Keratinocyte (primary cell): ENCODE measurements at regions not wholly inside any gene's neighbourhood (a gene's known extent, or its start where the extent isn't known, plus 50 kb on each side); places are given as distances from the start of the nearest gene placed in this dataset.

Experiments
- DNase-seq: peaks from one replicate; pipeline ENCODE4 v3.0.0-alpha.2; 2011; ENCODE audit warnings: low read depth, missing footprints, low spot score
- FAIRE-seq: peaks from 2 replicates; lab custom pipeline; 2011; peaks lifted over from hg19 to GRCh38; lab: Jason Lieb, UNC
- H2AFZ ChIP-seq: 2 replicates; pipeline ENCODE4 v1.6.0; 2012; ENCODE audit warnings: low read length, control low read depth, inconsistent platforms; ENCODE audit not compliant: control insufficient read depth
- H3K27ac ChIP-seq: 2 replicates; pipeline ENCODE4 v1.5.1; 2011; ENCODE audit warnings: low read length; ENCODE audit not compliant: control insufficient read depth, insufficient read depth
- H3K27me3 ChIP-seq: 3 replicates; pipeline ENCODE4 v1.6.0; 2011; ENCODE audit warnings: low read length; ENCODE audit not compliant: control insufficient read depth, insufficient read depth; ENCODE audit errors: extremely low read depth
- H3K36me3 ChIP-seq, 2 experiments: 2 replicates in 1 of 2; 3 replicates in 1 of 2; pipeline ENCODE4 v1.5.1; 2011; ENCODE audit warnings: low read length in 2 of 2, mild to moderate bottlenecking in 1 of 2; ENCODE audit not compliant: control insufficient read depth in 2 of 2, insufficient read depth in 2 of 2; ENCODE audit errors: extremely low read depth in 1 of 2
- H3K4me1 ChIP-seq: 3 replicates; pipeline ENCODE4 v1.5.1; 2011; ENCODE audit warnings: low read length; ENCODE audit not compliant: control insufficient read depth, insufficient read depth; ENCODE audit errors: extremely low read depth
- H3K4me2 ChIP-seq: 3 replicates; pipeline ENCODE4 v1.6.0; 2011; ENCODE audit warnings: low read depth, low read length; ENCODE audit not compliant: control insufficient read depth, insufficient read depth; ENCODE audit errors: extremely low read depth
- H3K4me3 ChIP-seq, 3 experiments: fragments of 200-600 bp in 1 of 3; sonication (generic) in 1 of 3; 2 replicates in 2 of 3; 3 replicates in 1 of 3; pipeline ENCODE4 v1.5.1; 2011 to 2016; ENCODE audit warnings: low read length in 3 of 3, mild to moderate bottlenecking in 3 of 3, control low read depth in 2 of 3, inconsistent platforms in 1 of 3, low read depth in 1 of 3, mixed read lengths in 1 of 3, mixed run types in 1 of 3, moderate library complexity in 1 of 3; ENCODE audit not compliant: control insufficient read depth in 2 of 3, insufficient read depth in 2 of 3; ENCODE audit errors: extremely low read depth in 1 of 3
- H3K79me2 ChIP-seq: 2 replicates; pipeline ENCODE4 v1.6.0; 2012; ENCODE audit warnings: low read length; ENCODE audit not compliant: control insufficient read depth, insufficient read depth
- H3K9ac ChIP-seq: 3 replicates; pipeline ENCODE4 v1.6.0; 2011; ENCODE audit warnings: low read length; ENCODE audit not compliant: control insufficient read depth, insufficient read depth; ENCODE audit errors: extremely low read depth
- H3K9me1 ChIP-seq: 3 replicates; pipeline ENCODE4 v1.6.0; 2011; ENCODE audit warnings: low read length; ENCODE audit not compliant: control insufficient read depth, insufficient read depth; ENCODE audit errors: extremely low read depth
- H3K9me3 ChIP-seq: 2 replicates; pipeline ENCODE4 v1.5.1; 2012; ENCODE audit warnings: low read depth, low read length; ENCODE audit not compliant: control insufficient read depth
- H4K20me1 ChIP-seq: 3 replicates; pipeline ENCODE4 v1.6.0; 2011; ENCODE audit warnings: low read length; ENCODE audit not compliant: control insufficient read depth, insufficient read depth; ENCODE audit errors: extremely low read depth
- CTCF ChIP-seq, 3 experiments: IDR thresholded peaks in 1 of 3; conservative IDR thresholded peaks in 1 of 3; optimal IDR thresholded peaks in 1 of 3; 2 replicates in 2 of 3; 3 replicates in 1 of 3; pipeline versions ENCODE3 to v1.5.1; 2011; ENCODE audit warnings: low read length in 3 of 3, mild to moderate bottlenecking in 3 of 3, moderate library complexity in 2 of 3, control low read depth in 1 of 3, inconsistent platforms in 1 of 3; ENCODE audit not compliant: insufficient read depth in 2 of 3; ENCODE audit errors: extremely low read depth in 1 of 3
- EZH2 ChIP-seq: IDR thresholded peaks from one replicate; pipeline ENCODE4 v1.6.1; 2012; ENCODE audit warnings: inconsistent platforms, mild to moderate bottlenecking, low read length, moderate library complexity
- dilution Hi-C: fragments of 300-500 bp; cut with MboI; formaldehyde crosslinking; loops from one replicate; pipeline ENCODE4 v1.7.0; 2020; ENCODE audit warnings: low sequenced_read_pairs; ENCODE audit not compliant: extremely low pct_ligation_motif_present

DNA sequence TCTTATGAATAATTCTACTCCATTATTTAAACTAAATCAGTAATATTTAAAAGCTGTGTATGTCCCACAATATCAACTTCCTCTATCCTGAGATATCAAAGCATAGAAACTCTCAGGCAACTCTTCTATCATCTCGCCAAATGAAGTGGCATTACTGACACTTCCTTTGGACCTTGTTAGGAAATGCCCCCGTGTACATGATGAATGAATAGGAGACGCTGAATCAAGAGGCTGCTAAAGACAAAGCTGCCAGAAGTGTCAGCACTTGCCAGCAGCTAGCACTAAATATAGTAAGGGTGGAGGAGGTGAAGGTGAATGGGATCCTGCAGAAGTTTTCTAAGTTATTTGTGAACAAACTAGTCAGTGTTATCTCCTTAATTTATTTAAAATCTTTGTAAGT is 99.5 kb upstream of the BLTP1 start:
- Histone ChIP-seq H2AFZ (no peak overlapping the region), H3K36me3 (no peaks in the 10 kb centered on the region), H3K27me3 (no peaks in the 10 kb centered on the region), H3K4me2 (no peak overlapping the region), H3K9ac (no peak overlapping the region), H3K4me1 (no peaks in the 10 kb centered on the region), H3K4me3 (no peak overlapping the region), H3K27ac (no peak overlapping the region), H3K9me3 (no peaks in the 10 kb centered on the region), H3K9me1 (no peaks in the 10 kb centered on the region), H4K20me1 (no peaks in the 10 kb centered on the region), H3K79me2 (no peaks in the 10 kb centered on the region)
- dilution Hi-C loops, result no loop called here
- TF ChIP-seq CTCF (optimal IDR thresholded peaks at IDR 0.05 in 1 of 3, IDR thresholded peaks at IDR 0.05 in 1 of 3, conservative IDR thresholded peaks at IDR 0.05 in 1 of 3; ENCODE audit: extremely low read depth in 1 of 3, insufficient read depth in 2 of 3, low read length in 3 of 3), result no peak
- TF ChIP-seq EZH2, result no peak
- DNase-seq (no peak), FAIRE-seq (no peak)

DNA sequence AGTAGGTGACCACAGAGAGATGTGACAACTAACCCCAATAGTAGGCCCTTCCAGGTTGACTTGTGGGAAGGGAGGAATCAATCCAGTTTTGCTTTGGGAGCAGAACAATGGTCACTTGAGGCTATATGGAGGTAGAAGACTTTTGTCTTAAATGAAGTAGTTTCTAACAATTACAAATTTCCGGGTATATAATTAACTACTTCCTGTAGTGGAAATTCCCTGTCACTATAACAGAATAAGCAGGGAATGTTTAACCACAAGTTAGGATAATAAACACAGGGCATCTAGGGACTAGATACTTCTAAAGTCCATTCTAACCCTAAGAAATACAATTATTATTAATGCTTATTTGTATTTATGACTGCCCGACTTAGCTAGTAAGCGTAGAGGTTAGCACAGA is 99.0 kb upstream of the TRPC3 start:
- Histone ChIP-seq H2AFZ (no peak overlapping the region), H3K9ac (no peak overlapping the region), H3K9me1 (no peaks in the 10 kb centered on the region), H3K9me3 (no peaks in the 10 kb centered on the region), H4K20me1 (no peaks in the 10 kb centered on the region), H3K4me2 (no peak overlapping the region), H3K4me3 (no peak overlapping the region), H3K27ac (no peak overlapping the region), H3K36me3 (no peaks in the 10 kb centered on the region), H3K79me2 (no peaks in the 10 kb centered on the region), H3K4me1 (no peaks in the 10 kb centered on the region), H3K27me3 (no peaks in the 10 kb centered on the region)
- no peak for TF ChIP-seq EZH2
- no peak for TF ChIP-seq CTCF (optimal IDR thresholded peaks at IDR 0.05 in 1 of 3, IDR thresholded peaks at IDR 0.05 in 1 of 3, conservative IDR thresholded peaks at IDR 0.05 in 1 of 3; ENCODE audit: extremely low read depth in 1 of 3, insufficient read depth in 2 of 3, low read length in 3 of 3)
- no peak for DNase-seq
- dilution Hi-C loops, result no loop called here
- FAIRE-seq, result no peak
